RWPE1 (cell line): ENCODE measurements at regions not wholly inside any gene's neighbourhood (a gene's known extent, or its start where the extent isn't known, plus 50 kb on each side); places are given as distances from the start of the nearest gene placed in this dataset.
A peak's percentile ranks its signal among the peaks of the same experiment; 100 is the strongest.

ENCODE experiments used
- CTCF ChIA-PET: fragments of 350-600 bp; sonication (Branson Sonifier 250); formaldehyde crosslinking; extraction: SDS; loops from one replicate; lab custom pipeline; 2021; lab: Yijun Ruan, JAX
- POLR2A ChIA-PET: fragments of 400-600 bp; formaldehyde crosslinking; extraction: SDS; loops from one replicate; lab custom pipeline; 2020; ENCODE audit warnings: antibody characterized with exemption; ENCODE audit not compliant: low non-redundant PET; lab: Yijun Ruan, JAX
- DNase-seq: peaks from one replicate; pipeline ENCODE4 v3.0.0; 2012; ENCODE audit warnings: low spot score
- H3K27ac ChIP-seq: fragments of 450-650 bp; 2 replicates; pipeline ENCODE4 v1.5.1; 2017
- CTCF ChIP-seq: fragments of 450-650 bp; conservative IDR thresholded peaks from 2 replicates; pipeline ENCODE4 v1.5.1; 2017; ENCODE audit warnings: low read depth, mild to moderate bottlenecking

DNA sequence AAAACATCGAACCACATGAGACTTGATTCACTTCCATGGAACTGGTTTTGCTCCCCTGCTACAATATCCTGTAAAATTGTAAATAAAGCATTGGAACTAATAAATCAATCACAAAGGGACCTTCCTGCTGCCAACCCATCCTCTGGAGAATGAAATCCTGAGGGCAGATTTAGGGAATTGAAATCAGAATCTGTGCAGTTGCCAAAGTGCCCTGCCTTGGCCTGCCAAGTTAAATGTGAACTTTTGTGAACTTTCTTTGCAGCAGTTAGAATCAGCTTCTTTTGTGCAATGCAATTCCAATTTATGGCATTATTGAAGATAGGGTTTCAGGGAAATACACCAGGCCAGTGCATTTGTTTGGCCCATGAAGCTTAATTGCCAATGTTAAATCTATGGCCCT lies 263.1 kb downstream of the PTTG2 start:
- no peak for TF ChIP-seq CTCF
- POLR2A ChIA-PET, result no interaction called here
- CTCF ChIA-PET, result interaction anchor here (0.6 kb wide), 2 partner anchors 8 to 1248 kb away, joined by 3 to 4 read pairs; no protein-coding TSS in a partner anchor
- DNase-seq, result no peak
- no peak overlapping the region for H3K27ac ChIP-seq

- no peak for TF ChIP-seq CTCF
- ChIA-PET POLR2A (no interaction called here), CTCF (interaction anchor here (0.6 kb wide), 2 partner anchors 9 to 1248 kb away, joined by 3 to 4 read pairs; no protein-coding TSS in a partner anchor)
- peak overlapping the region; percentile 58; the same call in 1 of the 2 replicates for H3K27ac ChIP-seq
- no peak for DNase-seq
These were observed 263.6 kb downstream of the PTTG2 start for GRCh38 chr4:38223782-38224236.

GRCh38 chr4:38224850-38225249 lies 264.7 kb downstream of the PTTG2 start:
- POLR2A ChIA-PET, result no interaction called here
- CTCF ChIA-PET, result no interaction called here
- no peak overlapping the region for H3K27ac ChIP-seq
- DNase-seq, result no peak
- TF ChIP-seq CTCF, result no peak

DNA sequence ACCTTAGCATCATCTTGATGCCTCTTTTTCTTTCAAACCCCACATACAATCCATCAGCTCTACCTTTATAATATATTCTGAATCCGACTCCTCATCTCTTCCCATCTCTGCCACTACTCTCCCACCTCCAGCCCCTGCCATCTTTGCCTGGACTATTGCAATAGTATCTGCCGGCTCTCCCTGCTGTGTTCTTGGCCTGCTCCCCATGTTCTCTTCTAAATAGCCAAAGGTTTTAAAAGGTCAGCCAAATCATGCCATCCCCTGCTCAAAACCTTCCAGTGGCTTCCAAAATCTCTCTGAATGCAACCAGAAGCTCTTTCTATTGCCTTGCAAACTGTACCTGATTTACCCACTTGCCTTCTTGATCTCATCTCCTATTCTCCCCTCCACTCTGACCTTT lies 266.0 kb downstream of the PTTG2 start:
- no peak overlapping the region for H3K27ac ChIP-seq
- no peak for TF ChIP-seq CTCF
- POLR2A ChIA-PET, result no interaction called here
- DNase-seq, result no peak
- CTCF ChIA-PET, result no interaction called here

- CTCF ChIA-PET, result interaction anchor here (0.6 to 1.0 kb wide), 5 partner anchors 40 to 439 kb away, joined by 3 to 6 read pairs (median 4); no protein-coding TSS in a partner anchor
- peak overlapping the region; percentile 70 for H3K27ac ChIP-seq
- DNase-seq, result peak; percentile 71
- POLR2A ChIA-PET, result interaction anchor here (0.7 kb wide), 1 partner anchor 88 kb away, joined by 4 read pairs; no protein-coding TSS in a partner anchor
- no peak for TF ChIP-seq CTCF
These were observed 270.1 kb downstream of the PTTG2 start for GRCh38 chr4:38230121-38230801.

DNA sequence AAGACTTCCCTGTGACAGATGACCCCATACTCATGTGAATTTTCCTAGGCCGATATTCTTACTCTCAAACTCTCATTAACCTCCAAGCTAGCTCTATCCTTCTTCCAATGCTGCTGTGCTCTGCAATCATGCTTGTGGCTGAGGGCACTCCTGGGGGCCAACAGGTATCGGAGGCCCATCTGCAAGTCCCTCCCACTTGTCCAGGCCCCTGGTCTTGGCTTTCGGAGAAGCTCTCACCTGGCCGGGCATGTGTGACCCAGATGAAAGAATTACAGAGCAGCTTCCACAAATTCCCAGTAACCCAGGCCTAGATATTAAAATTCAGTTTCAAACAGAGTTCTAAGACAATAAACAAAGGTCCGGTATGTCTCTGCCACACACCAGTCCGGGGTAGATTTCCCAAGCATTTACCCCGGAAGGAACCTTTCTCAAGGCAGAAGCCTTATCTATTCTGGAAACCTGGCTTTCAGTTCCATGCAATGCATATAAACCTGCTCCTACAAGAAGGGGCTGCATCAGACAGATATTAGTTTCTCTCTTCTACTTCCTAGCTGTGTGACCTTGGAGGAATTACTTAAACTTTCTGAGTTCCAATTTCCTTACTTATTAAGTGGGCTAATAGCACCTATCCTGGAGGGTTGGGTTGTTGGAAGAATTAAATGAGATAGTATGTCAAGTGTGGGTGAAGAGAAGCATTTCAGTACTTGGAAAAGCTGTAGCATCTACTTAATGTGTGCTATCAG lies 270.8 kb downstream of the PTTG2 start:
- CTCF ChIA-PET, result interaction anchor here (0.6 to 1.0 kb wide), 5 partner anchors 38 to 438 kb away, joined by 3 to 6 read pairs (median 4); no protein-coding TSS in a partner anchor
- POLR2A ChIA-PET, result interaction anchor here (0.7 kb wide), 1 partner anchor 88 kb away, joined by 4 read pairs; no protein-coding TSS in a partner anchor
- no peak for TF ChIP-seq CTCF
- H3K27ac ChIP-seq, result peak overlapping the region; percentile 70
- DNase-seq, result no peak
